Fibroblast of mammary gland (primary cell): ENCODE measurements at regions not wholly inside any gene's neighbourhood (a gene's known extent, or its start where the extent isn't known, plus 50 kb on each side); places are given as distances from the start of the nearest gene placed in this dataset.
"Not testable (repeated sequence)": the region's sequence is repeated elsewhere in the genome, so short reads cannot be mapped to it uniquely, and the experiment has no call there.

Experiments used
- DNase-seq: peaks from one replicate; pipeline ENCODE4 v3.0.0-alpha.2; 2010; ENCODE audit warnings: low read depth
- H3K4me3 ChIP-seq: 2 replicates; pipeline ENCODE4 v1.5.1; 2011; ENCODE audit warnings: low read depth, mild to moderate bottlenecking, low read length, moderate library complexity; ENCODE audit not compliant: control insufficient read depth
- CTCF ChIP-seq: conservative IDR thresholded peaks from 2 replicates; pipeline ENCODE4 v1.5.1; 2011; ENCODE audit warnings: low read depth, low read length, inconsistent platforms; ENCODE audit not compliant: control insufficient read depth, insufficient read depth

- H3K4me3 ChIP-seq = no peak overlapping the region
- no peak for DNase-seq
- no peak for TF ChIP-seq CTCF
Measured at GRCh38 chr2:65939687-65940086, 495.2 kb upstream of the MEIS1 start.

GRCh38 chr2:65937379-65938160 is 497.4 kb upstream of the MEIS1 start:
- DNase-seq = peak; percentile 44
- no peak for TF ChIP-seq CTCF
- H3K4me3 ChIP-seq = no peak overlapping the region

- DNase-seq = no peak
- no peak overlapping the region for H3K4me3 ChIP-seq
- TF ChIP-seq CTCF = no peak
Measured at GRCh38 chr2:65934992-65935629, 499.8 kb upstream of the MEIS1 start.

GRCh38 chr2:65932571-65932970 is 500.2 kb upstream of the SPRED2 start:
- DNase-seq = no peak
- H3K4me3 ChIP-seq = no peak overlapping the region

GRCh38 chr2:65931056-65931455 is 498.7 kb upstream of the SPRED2 start:
- no peak for TF ChIP-seq CTCF
- H3K4me3 ChIP-seq = no peak overlapping the region
- no peak for DNase-seq

More at GRCh38 chr2:65932571-65932970, 500.2 kb upstream of the SPRED2 start:
- no peak for TF ChIP-seq CTCF

GRCh38 chr2:65930259-65930658 is 497.9 kb upstream of the SPRED2 start:
- DNase-seq = no peak
- no peak overlapping the region for H3K4me3 ChIP-seq
- no peak for TF ChIP-seq CTCF

- not testable (repeated sequence) for H3K4me3 ChIP-seq, DNase-seq
Measured at GRCh38 chr2:65929664-65930063, 497.3 kb upstream of the SPRED2 start.
